H9 (cell line): ENCODE measurements at regions not wholly inside any gene's neighbourhood (a gene's known extent, or its start where the extent isn't known, plus 50 kb on each side); places are given as distances from the start of the nearest gene placed in this dataset.

Experiments used
- DNase-seq: peaks from one replicate; pipeline ENCODE4 v3.0.0-alpha.2; 2017
- H2AFZ ChIP-seq: one replicate; pipeline ENCODE4 v1.6.1; 2013; ENCODE audit warnings: mild to moderate bottlenecking, low read length, control low read depth, moderate library complexity
- H2AK5ac ChIP-seq: 2 replicates; pipeline ENCODE4 v1.6.1; 2013; ENCODE audit warnings: low read length, control low read depth, mixed read lengths; ENCODE audit not compliant: insufficient read length
- H2BK120ac ChIP-seq: one replicate; pipeline ENCODE4 v1.6.1; 2013; ENCODE audit warnings: low read depth, mild to moderate bottlenecking, low read length, control low read depth, inconsistent platforms; ENCODE audit not compliant: poor library complexity, severe bottlenecking
- H2BK12ac ChIP-seq: 2 replicates; pipeline ENCODE4 v1.6.1; 2013; ENCODE audit warnings: low read length, control low read depth, mixed read lengths, low read depth; ENCODE audit not compliant: insufficient read length
- H2BK15ac ChIP-seq: 2 replicates; pipeline ENCODE4 v1.6.1; 2013; ENCODE audit warnings: low read depth, low read length, control low read depth
- H2BK20ac ChIP-seq: one replicate; pipeline ENCODE4 v1.6.1; 2013; ENCODE audit warnings: low read depth, mild to moderate bottlenecking, low read length, control low read depth, inconsistent platforms; ENCODE audit not compliant: poor library complexity, severe bottlenecking
- H2BK5ac ChIP-seq: 2 replicates; pipeline ENCODE4 v1.6.1; 2013; ENCODE audit warnings: low read length, control low read depth, mixed read lengths; ENCODE audit not compliant: insufficient read length
- H3K14ac ChIP-seq: 2 replicates; pipeline ENCODE4 v1.6.1; 2013; ENCODE audit warnings: low read length, control low read depth; ENCODE audit not compliant: insufficient read depth
- H3K18ac ChIP-seq: 2 replicates; pipeline ENCODE4 v1.6.1; 2013; ENCODE audit warnings: low read depth, mild to moderate bottlenecking, mixed read lengths, low read length, control low read depth; ENCODE audit not compliant: insufficient read length
- H3K23ac ChIP-seq: 2 replicates; pipeline ENCODE4 v1.6.1; 2013; ENCODE audit warnings: low read length, control low read depth, mixed read lengths, low read depth; ENCODE audit not compliant: insufficient read length
- H3K23me2 ChIP-seq: 2 replicates; pipeline ENCODE4 v1.6.1; 2013; ENCODE audit warnings: low read depth, mild to moderate bottlenecking, mixed read lengths, low read length, control low read depth; ENCODE audit not compliant: insufficient read length, poor library complexity, severe bottlenecking
- H3K27ac ChIP-seq: 2 replicates; pipeline ENCODE4 v1.5.1; 2013; ENCODE audit warnings: low read length, control low read depth, mixed read lengths, low read depth; ENCODE audit not compliant: insufficient read length
- H3K27me3 ChIP-seq: 2 replicates; pipeline ENCODE4 v1.6.1; 2013; ENCODE audit warnings: low read length, control low read depth, inconsistent platforms; ENCODE audit not compliant: insufficient read depth
- H3K4ac ChIP-seq: 2 replicates; pipeline ENCODE4 v1.6.1; 2013; ENCODE audit warnings: low read depth, mild to moderate bottlenecking, control low read depth, inconsistent platforms, low read length, moderate library complexity
- H3K4me1 ChIP-seq: 2 replicates; pipeline ENCODE4 v1.6.1; 2013; ENCODE audit warnings: low read length, control low read depth, inconsistent platforms; ENCODE audit not compliant: insufficient read depth
- H3K4me2 ChIP-seq: 2 replicates; pipeline ENCODE4 v1.6.1; 2013; ENCODE audit warnings: low read length, control low read depth, mixed read lengths; ENCODE audit not compliant: insufficient read length, insufficient read depth
- H3K56ac ChIP-seq: 2 replicates; pipeline ENCODE4 v1.6.1; 2013; ENCODE audit warnings: low read depth, mild to moderate bottlenecking, mixed read lengths, low read length, control low read depth; ENCODE audit not compliant: insufficient read length
- H3K79me1 ChIP-seq: 2 replicates; pipeline ENCODE4 v1.6.1; 2013; ENCODE audit warnings: low read depth, mild to moderate bottlenecking, moderate library complexity, low read length, control low read depth, inconsistent platforms; ENCODE audit not compliant: insufficient read depth, poor library complexity, severe bottlenecking
- H3K79me2 ChIP-seq: 2 replicates; pipeline ENCODE4 v1.6.1; 2013; ENCODE audit warnings: low read length, control low read depth, inconsistent platforms; ENCODE audit not compliant: insufficient read depth
- H3K9ac ChIP-seq: 2 replicates; pipeline ENCODE4 v1.6.1; 2013; ENCODE audit warnings: low read length, control low read depth, mixed read lengths; ENCODE audit not compliant: insufficient read length; ENCODE audit errors: extremely low read depth
- H3K9me3 ChIP-seq: one replicate; pipeline ENCODE4 v1.6.1; 2013; ENCODE audit warnings: low read depth, low read length, inconsistent platforms; ENCODE audit not compliant: control insufficient read depth
- H3T11ph ChIP-seq: one replicate; pipeline ENCODE4 v1.6.1; 2013; ENCODE audit warnings: mild to moderate bottlenecking, low read length, control low read depth, inconsistent platforms
- H4K20me1 ChIP-seq: one replicate; pipeline ENCODE4 v1.6.1; 2013; ENCODE audit not compliant: control insufficient read depth, insufficient read length, insufficient read depth
- H4K5ac ChIP-seq: 2 replicates; pipeline ENCODE4 v1.6.1; 2013; ENCODE audit warnings: low read depth, mild to moderate bottlenecking, mixed read lengths, low read length, control low read depth; ENCODE audit not compliant: insufficient read length
- H4K8ac ChIP-seq: replicated peaks from 2 replicates; pipeline ENCODE4 v1.6.1; 2013; ENCODE audit warnings: low read length, control low read depth, mixed read lengths, low read depth; ENCODE audit not compliant: insufficient read length
- H4K91ac ChIP-seq: 2 replicates; pipeline ENCODE4 v1.6.1; 2013; ENCODE audit warnings: low read depth, mild to moderate bottlenecking, moderate library complexity, mixed read lengths, low read length, control low read depth; ENCODE audit not compliant: insufficient read length
- H3K27ac Mint-ChIP-seq, 3 experiments: 2 replicates in 2 of 3; 3 replicates in 1 of 3; pipeline ENCODE4 v1.8.0; 2020 to 2021; ENCODE audit warnings: mixed read lengths in 3 of 3, mild to moderate bottlenecking in 1 of 3, moderate library complexity in 1 of 3
- H3K27me3 Mint-ChIP-seq: 2 replicates; pipeline ENCODE4 v1.8.0; 2021; ENCODE audit warnings: low read depth, mild to moderate bottlenecking, moderate library complexity, mixed read lengths
- H3K36me3 Mint-ChIP-seq, 3 experiments: 2 replicates in 2 of 3; 3 replicates in 1 of 3; pipeline ENCODE4 v1.8.0; 2020 to 2021; ENCODE audit warnings: low read depth in 3 of 3, mixed read lengths in 3 of 3; ENCODE audit not compliant: insufficient read depth in 1 of 3
- H3K4me1 Mint-ChIP-seq, 2 experiments: 2 replicates each; pipeline ENCODE4 v1.8.0; 2020; ENCODE audit warnings: mixed read lengths in 2 of 2
- H3K4me3 Mint-ChIP-seq, 2 experiments: 2 replicates in 1 of 2; 3 replicates in 1 of 2; pipeline ENCODE4 v1.8.0; 2020 to 2021; ENCODE audit warnings: mild to moderate bottlenecking in 2 of 2, mixed read lengths in 2 of 2, moderate library complexity in 1 of 2
- H3K9me3 Mint-ChIP-seq, 2 experiments: 2 replicates in 1 of 2; 3 replicates in 1 of 2; pipeline ENCODE4 v1.8.0; 2020; ENCODE audit warnings: mild to moderate bottlenecking in 2 of 2, mixed read lengths in 2 of 2, moderate library complexity in 1 of 2
- CTCF ChIP-seq: fragments of 200-600 bp; sonication (generic); conservative IDR thresholded peaks from 3 replicates; pipeline ENCODE4 v1.8.0; 2021; ENCODE audit warnings: antibody characterized with exemption, mild to moderate bottlenecking
- WGBS: extraction: QIAGEN DNeasy Blood & Tissue Kit; methylation state at CpG from one replicate; pipeline ENCODE4 v1.1.7; 2013; ENCODE audit warnings: missing lambda C conversion rate, low lambda C conversion rate, mixed read lengths; ENCODE audit not compliant: insufficient read length; ENCODE audit errors: extremely low coverage; 5-methylcytosine and 5-hydroxymethylcytosine counted together

GRCh38 chr5:74105126-74105780 lies 479.3 kb downstream of the ARHGEF28 start:
- Histone ChIP-seq H2BK120ac (no peak overlapping the region), H3K27ac (no peak overlapping the region), H2AK5ac (no peak overlapping the region), H3K23me2 (no peaks in the 10 kb centered on the region), H2BK15ac (no peak overlapping the region), H4K91ac (no peak overlapping the region), H2BK5ac (no peak overlapping the region), H3K14ac (no peak overlapping the region), H4K5ac (no peak overlapping the region), H3T11ph (no peak overlapping the region), H2BK12ac (no peak overlapping the region), H3K27me3 (no peaks in the 10 kb centered on the region), H3K56ac (no peak overlapping the region), H4K8ac (no peak overlapping the region), H3K4ac (no peak overlapping the region), H2BK20ac (no peak overlapping the region), H3K4me2 (no peak overlapping the region), H3K18ac (no peak overlapping the region), H3K79me1 (no peaks in the 10 kb centered on the region), H4K20me1 (no peaks in the 10 kb centered on the region), H2AFZ (no peak overlapping the region), H3K79me2 (no peaks in the 10 kb centered on the region), H3K23ac (no peak overlapping the region), H3K9me3 (no peaks in the 10 kb centered on the region), H3K9ac (no peak overlapping the region), H3K4me1 (no peaks in the 10 kb centered on the region)
- no peak for DNase-seq
- no CpG with 5 or more reads among the region's 4 CpGs for WGBS
- TF ChIP-seq CTCF = no peak
- H3K4me3 Mint-ChIP-seq = no peak overlapping the region
- no peaks in the 10 kb centered on the region; a peak in 1 of 7 replicates for H3K36me3 Mint-ChIP-seq
- no peak overlapping the region for H3K27ac Mint-ChIP-seq
- peaks cover 0 to 6% of the 10 kb centered on the region in 2 experiments; a peak in 2 of 4 replicates for H3K4me1 Mint-ChIP-seq
- H3K9me3 Mint-ChIP-seq = no peaks in the 10 kb centered on the region
- H3K27me3 Mint-ChIP-seq = no peaks in the 10 kb centered on the region
